GM10248 (cell line): ENCODE measurements at regions not wholly inside any gene's neighbourhood (a gene's known extent, or its start where the extent isn't known, plus 50 kb on each side); places are given as distances from the start of the nearest gene placed in this dataset.

ENCODE experiments used
- CTCF ChIA-PET: fragments of 300-600 bp; sonication (Branson Sonifier 250); formaldehyde crosslinking; extraction: SDS; loops from one replicate; lab custom pipeline; 2021; ENCODE audit warnings: antibody characterized with exemption; lab: Yijun Ruan, JAX
- POLR2A ChIA-PET: fragments of 350-650 bp; sonication (Branson Sonifier 250); formaldehyde crosslinking; extraction: SDS; loops from one replicate; lab custom pipeline; 2020; ENCODE audit warnings: antibody characterized with exemption; lab: Yijun Ruan, JAX
- DNase-seq: peaks from one replicate; pipeline ENCODE4 v3.0.0; 2012; ENCODE audit errors: extremely low spot score
- TF ChIP-seq, protein P1 (sequence below): IDR thresholded peaks from 2 replicates; pipeline ENCODE4 v1.5.1; 2012; ENCODE audit warnings: mild to moderate bottlenecking, low read depth; ENCODE audit errors: extremely low read depth, missing control alignments, control extremely low read depth

- DNase-seq, result no peak
- TF ChIP-seq, protein P1, sequence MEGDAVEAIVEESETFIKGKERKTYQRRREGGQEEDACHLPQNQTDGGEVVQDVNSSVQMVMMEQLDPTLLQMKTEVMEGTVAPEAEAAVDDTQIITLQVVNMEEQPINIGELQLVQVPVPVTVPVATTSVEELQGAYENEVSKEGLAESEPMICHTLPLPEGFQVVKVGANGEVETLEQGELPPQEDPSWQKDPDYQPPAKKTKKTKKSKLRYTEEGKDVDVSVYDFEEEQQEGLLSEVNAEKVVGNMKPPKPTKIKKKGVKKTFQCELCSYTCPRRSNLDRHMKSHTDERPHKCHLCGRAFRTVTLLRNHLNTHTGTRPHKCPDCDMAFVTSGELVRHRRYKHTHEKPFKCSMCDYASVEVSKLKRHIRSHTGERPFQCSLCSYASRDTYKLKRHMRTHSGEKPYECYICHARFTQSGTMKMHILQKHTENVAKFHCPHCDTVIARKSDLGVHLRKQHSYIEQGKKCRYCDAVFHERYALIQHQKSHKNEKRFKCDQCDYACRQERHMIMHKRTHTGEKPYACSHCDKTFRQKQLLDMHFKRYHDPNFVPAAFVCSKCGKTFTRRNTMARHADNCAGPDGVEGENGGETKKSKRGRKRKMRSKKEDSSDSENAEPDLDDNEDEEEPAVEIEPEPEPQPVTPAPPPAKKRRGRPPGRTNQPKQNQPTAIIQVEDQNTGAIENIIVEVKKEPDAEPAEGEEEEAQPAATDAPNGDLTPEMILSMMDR, result no peak
- ChIA-PET CTCF (interaction anchor here (0.9 to 1.2 kb wide), 3 partner anchors 13 to 808 kb away, joined by 3 read pairs; no protein-coding TSS in a partner anchor), POLR2A (no interaction called here)
These were observed 144.5 kb downstream of the ANKRD7 start for GRCh38 chr7:118368958-118369357.

- DNase-seq, result no peak
- ChIA-PET POLR2A (no interaction called here), CTCF (no interaction called here)
These were observed 145.5 kb downstream of the ANKRD7 start for GRCh38 chr7:118369987-118370386.

DNA sequence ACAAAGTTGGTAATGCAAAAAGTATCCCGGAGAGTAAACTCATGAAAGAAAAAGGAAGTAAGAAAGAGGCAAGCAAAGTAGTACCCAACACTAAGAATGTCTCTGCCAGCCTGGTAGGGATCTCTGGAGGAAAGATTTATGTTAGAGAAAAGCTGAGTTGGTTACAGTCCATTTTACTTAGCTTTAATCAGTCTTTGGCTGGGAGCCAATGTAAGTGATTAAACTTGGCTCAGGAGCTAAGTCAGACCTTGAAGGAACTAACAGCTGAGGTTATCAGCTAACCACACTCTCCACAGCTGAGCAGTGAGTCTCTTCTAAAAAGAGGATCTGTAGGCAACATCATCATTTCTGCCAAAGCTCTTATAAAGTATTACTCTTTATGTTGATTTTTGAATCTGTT is 148.0 kb downstream of the ANKRD7 start:
- POLR2A ChIA-PET, result no interaction called here
- TF ChIP-seq, protein P1, result no peak
- CTCF ChIA-PET, result interaction anchor here (0.8 to 0.9 kb wide), 2 partner anchors 15 to 64 kb away, joined by 3 to 4 read pairs; no protein-coding TSS in a partner anchor
- no peak for DNase-seq

More at GRCh38 chr7:118369987-118370386, 145.5 kb downstream of the ANKRD7 start:
- TF ChIP-seq, protein P1, result no peak

DNA sequence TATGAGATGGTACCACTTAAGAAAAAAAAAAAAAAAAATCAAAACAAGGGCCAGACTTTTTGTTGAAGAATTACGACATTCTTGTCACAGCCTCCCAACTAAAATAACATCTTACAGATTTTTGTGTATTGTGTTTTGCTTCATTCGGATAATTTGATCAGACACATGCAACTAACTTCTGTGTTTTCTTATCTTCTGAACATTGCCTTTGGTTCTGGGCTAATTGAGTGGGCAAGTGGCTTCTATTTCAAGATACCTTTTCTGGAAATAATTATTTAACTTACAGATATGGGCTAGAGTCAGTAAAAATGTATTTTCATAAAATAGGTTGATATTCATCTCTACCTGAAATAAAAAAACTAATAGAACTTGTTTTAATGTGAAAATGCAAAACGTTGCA is 165.1 kb downstream of the ANKRD7 start:
- ChIA-PET CTCF (interaction anchor here (1.0 kb wide), 1 partner anchor 9 kb away, joined by 3 read pairs; no protein-coding TSS in a partner anchor), POLR2A (no interaction called here)
- TF ChIP-seq, protein P1, result no peak
- no peak for DNase-seq

- ChIA-PET CTCF (no interaction called here), POLR2A (no interaction called here)
- TF ChIP-seq, protein P1, result no peak
- DNase-seq, result no peak
These were observed 179.7 kb downstream of the ANKRD7 start for GRCh38 chr7:118404211-118404610.

DNA sequence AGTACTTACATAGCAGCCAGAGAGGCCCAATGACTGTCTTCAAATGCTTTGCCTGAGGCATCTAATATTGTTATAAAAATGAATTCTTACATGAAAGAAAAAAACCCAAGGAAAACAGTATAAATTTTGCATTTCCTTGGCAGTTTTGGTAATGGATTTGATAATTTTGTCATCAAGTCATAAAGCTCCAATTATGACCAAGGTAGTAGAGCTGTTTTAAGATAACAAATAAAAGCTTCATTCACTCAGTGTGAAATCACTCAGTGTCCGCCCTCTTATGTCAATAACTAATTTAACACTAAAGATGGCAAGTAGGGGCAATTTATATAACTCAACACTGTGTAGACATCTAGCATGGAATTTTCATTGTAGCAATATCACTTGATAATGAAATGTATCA is 193.9 kb downstream of the ANKRD7 start:
- no peak for DNase-seq
- ChIA-PET CTCF (no interaction called here), POLR2A (no interaction called here)
- TF ChIP-seq, protein P1, result no peak
